ENCODE measurements at regions not wholly inside any gene's neighbourhood (a gene's known extent, or its start where the extent isn't known, plus 50 kb on each side); places are given as distances from the start of the nearest gene placed in this dataset.

DNA sequence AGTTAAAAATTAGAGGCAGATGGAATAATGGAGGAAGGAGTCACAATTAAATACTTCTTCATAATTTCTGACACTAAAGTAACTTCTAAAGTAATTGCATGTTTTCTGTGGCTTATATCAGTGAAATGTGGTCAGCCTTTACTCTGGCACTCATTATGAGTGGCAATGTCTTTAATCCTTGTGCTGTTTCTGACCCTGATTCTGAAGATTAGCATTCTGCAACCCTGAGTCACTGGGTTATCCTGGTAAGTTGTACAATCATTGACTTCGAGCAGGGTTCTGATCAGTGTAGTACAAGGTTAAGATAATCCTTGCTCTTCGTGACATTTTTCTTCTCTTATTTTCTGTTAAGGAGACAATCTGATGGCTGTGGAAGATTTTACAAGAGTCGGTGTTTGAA lies 379.4 kb upstream of the RORB start:
- no peak overlapping the region for H3K4me2 ChIP-seq (ENCODE audit: low read depth, low read length, poor library complexity, severe bottlenecking)
- H3K9ac ChIP-seq (ENCODE audit: low read length), result no peak overlapping the region
- no peaks in the 10 kb centered on the region for H3K27me3 ChIP-seq (ENCODE audit: low read length)
- no peak overlapping the region for H3K27ac ChIP-seq (ENCODE audit: low read depth, low read length)
- H3K79me2 ChIP-seq (ENCODE audit: insufficient read depth, low read length), result no peaks in the 10 kb centered on the region
- no peaks in the 10 kb centered on the region for H4K20me1 ChIP-seq (ENCODE audit: low read depth, low read length)
- no peak overlapping the region for H3K4me3 ChIP-seq (ENCODE audit: insufficient read depth, low read length, poor library complexity, severe bottlenecking)
- H3K9me3 ChIP-seq (ENCODE audit: insufficient read depth, low read length), result no peaks in the 10 kb centered on the region
- TF ChIP-seq EZH2phosphoT487 (conservative IDR thresholded peaks at IDR 0.05; ENCODE audit: low read length), result no peak
- TF ChIP-seq, protein P1, sequence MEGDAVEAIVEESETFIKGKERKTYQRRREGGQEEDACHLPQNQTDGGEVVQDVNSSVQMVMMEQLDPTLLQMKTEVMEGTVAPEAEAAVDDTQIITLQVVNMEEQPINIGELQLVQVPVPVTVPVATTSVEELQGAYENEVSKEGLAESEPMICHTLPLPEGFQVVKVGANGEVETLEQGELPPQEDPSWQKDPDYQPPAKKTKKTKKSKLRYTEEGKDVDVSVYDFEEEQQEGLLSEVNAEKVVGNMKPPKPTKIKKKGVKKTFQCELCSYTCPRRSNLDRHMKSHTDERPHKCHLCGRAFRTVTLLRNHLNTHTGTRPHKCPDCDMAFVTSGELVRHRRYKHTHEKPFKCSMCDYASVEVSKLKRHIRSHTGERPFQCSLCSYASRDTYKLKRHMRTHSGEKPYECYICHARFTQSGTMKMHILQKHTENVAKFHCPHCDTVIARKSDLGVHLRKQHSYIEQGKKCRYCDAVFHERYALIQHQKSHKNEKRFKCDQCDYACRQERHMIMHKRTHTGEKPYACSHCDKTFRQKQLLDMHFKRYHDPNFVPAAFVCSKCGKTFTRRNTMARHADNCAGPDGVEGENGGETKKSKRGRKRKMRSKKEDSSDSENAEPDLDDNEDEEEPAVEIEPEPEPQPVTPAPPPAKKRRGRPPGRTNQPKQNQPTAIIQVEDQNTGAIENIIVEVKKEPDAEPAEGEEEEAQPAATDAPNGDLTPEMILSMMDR (IDR thresholded peaks at IDR 0.05; ENCODE audit: insufficient read depth, low read length, poor library complexity, severe bottlenecking), result no peak
- no peaks in the 10 kb centered on the region for H3K36me3 ChIP-seq (ENCODE audit: low read length)
- no peaks in the 10 kb centered on the region for H3F3A ChIP-seq (ENCODE audit: insufficient read depth)
- H3K9me2 ChIP-seq (replicated peaks; ENCODE audit: insufficient read depth, low read length), result no peaks in the 10 kb centered on the region
- H2AFZ ChIP-seq (ENCODE audit: low read depth, low read length, severe bottlenecking), result no peak overlapping the region

DNA sequence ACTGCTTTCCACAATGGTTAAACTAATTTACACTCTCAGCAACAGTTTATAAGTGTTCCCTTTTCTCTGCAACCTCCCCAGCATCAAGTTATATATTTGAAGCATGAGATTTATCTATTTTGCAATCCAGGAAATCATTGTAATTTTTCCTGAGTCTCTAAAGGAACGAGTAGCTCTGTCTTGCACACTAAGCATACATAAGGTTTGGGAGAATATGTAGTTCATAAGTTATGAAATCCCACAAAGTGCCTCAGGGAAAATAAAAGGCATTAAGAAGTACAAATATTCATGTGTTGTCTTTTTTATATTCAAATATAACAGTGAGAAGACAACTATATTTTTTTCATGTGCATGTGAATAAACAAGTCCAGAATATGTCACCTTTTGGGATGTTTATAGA lies 377.1 kb upstream of the RORB start:
- Histone ChIP-seq H2AFZ (ENCODE audit: low read depth, low read length, severe bottlenecking) (no peak overlapping the region), H3K9me3 (ENCODE audit: insufficient read depth, low read length) (no peaks in the 10 kb centered on the region), H3K27ac (ENCODE audit: low read depth, low read length) (no peak overlapping the region), H3K9ac (ENCODE audit: low read length) (no peak overlapping the region), H3F3A (ENCODE audit: insufficient read depth) (no peaks in the 10 kb centered on the region), H3K79me2 (ENCODE audit: insufficient read depth, low read length) (no peaks in the 10 kb centered on the region), H3K4me2 (ENCODE audit: low read depth, low read length, poor library complexity, severe bottlenecking) (no peak overlapping the region), H4K20me1 (ENCODE audit: low read depth, low read length) (no peaks in the 10 kb centered on the region), H3K9me2 (replicated peaks; ENCODE audit: insufficient read depth, low read length) (no peaks in the 10 kb centered on the region), H3K27me3 (ENCODE audit: low read length) (no peaks in the 10 kb centered on the region), H3K36me3 (ENCODE audit: low read length) (no peaks in the 10 kb centered on the region), H3K4me3 (ENCODE audit: insufficient read depth, low read length, poor library complexity, severe bottlenecking) (no peak overlapping the region)
- TF ChIP-seq, protein P1 (IDR thresholded peaks at IDR 0.05; ENCODE audit: insufficient read depth, low read length, poor library complexity, severe bottlenecking), result no peak
- no peak for TF ChIP-seq EZH2phosphoT487 (conservative IDR thresholded peaks at IDR 0.05; ENCODE audit: low read length)

DNA sequence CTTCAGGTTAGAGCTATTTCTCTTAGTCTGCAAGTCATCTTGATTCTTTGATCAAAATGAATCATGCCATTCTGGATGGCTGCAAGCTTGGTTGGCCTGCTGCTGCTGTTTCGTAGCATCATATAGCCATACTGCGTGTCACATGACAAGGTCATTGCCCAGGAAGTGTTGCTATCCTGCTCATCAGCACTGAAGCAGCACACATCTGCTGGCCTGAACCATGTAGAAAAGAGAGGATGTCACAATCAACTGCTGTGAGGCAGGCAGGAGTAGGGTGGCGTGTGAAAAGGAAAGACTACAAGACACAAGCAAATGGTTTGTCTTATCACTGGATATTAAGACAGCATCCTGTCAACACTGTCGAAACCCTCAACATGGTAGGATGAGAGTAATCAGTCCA lies 376.7 kb upstream of the RORB start:
- no peaks in the 10 kb centered on the region for H4K20me1 ChIP-seq (ENCODE audit: low read depth, low read length)
- no peaks in the 10 kb centered on the region for H3K27me3 ChIP-seq (ENCODE audit: low read length)
- H3K9ac ChIP-seq (ENCODE audit: low read length), result no peak overlapping the region
- H3K79me2 ChIP-seq (ENCODE audit: insufficient read depth, low read length), result no peaks in the 10 kb centered on the region
- TF ChIP-seq, protein P1 (IDR thresholded peaks at IDR 0.05; ENCODE audit: insufficient read depth, low read length, poor library complexity, severe bottlenecking), result no peak
- no peak for TF ChIP-seq EZH2phosphoT487 (conservative IDR thresholded peaks at IDR 0.05; ENCODE audit: low read length)
- H3K36me3 ChIP-seq (ENCODE audit: low read length), result no peaks in the 10 kb centered on the region
- no peaks in the 10 kb centered on the region for H3F3A ChIP-seq (ENCODE audit: insufficient read depth)
- H3K9me3 ChIP-seq (ENCODE audit: insufficient read depth, low read length), result no peaks in the 10 kb centered on the region
- no peak overlapping the region for H3K4me2 ChIP-seq (ENCODE audit: low read depth, low read length, poor library complexity, severe bottlenecking)
- no peak overlapping the region for H3K4me3 ChIP-seq (ENCODE audit: insufficient read depth, low read length, poor library complexity, severe bottlenecking)
- H3K9me2 ChIP-seq (replicated peaks; ENCODE audit: insufficient read depth, low read length), result no peaks in the 10 kb centered on the region
- no peak overlapping the region for H2AFZ ChIP-seq (ENCODE audit: low read depth, low read length, severe bottlenecking)
- no peak overlapping the region for H3K27ac ChIP-seq (ENCODE audit: low read depth, low read length)

DNA sequence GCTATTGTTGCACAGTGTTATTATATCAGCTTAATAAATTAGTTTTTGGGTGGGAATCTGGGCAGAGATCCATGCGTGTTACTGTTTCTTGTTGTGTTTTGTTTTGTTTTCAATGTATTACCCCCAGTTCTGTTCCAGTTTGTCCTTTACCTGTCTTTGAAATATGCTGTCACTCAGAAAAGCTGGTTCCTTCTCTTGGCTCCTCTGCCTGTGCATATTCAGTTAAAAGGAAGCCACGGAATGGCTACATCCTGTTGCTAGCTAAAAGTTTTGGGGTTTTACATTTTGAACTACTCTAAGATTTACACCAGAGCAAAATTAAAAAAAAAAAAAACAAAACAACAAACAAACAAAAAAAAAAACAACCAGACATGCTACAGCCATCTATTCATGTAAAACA lies 374.9 kb upstream of the RORB start:
- Histone ChIP-seq H3K9ac (ENCODE audit: low read length) (no peak overlapping the region), H3K4me2 (ENCODE audit: low read depth, low read length, poor library complexity, severe bottlenecking) (no peak overlapping the region), H3K36me3 (ENCODE audit: low read length) (no peaks in the 10 kb centered on the region), H3K79me2 (ENCODE audit: insufficient read depth, low read length) (no peaks in the 10 kb centered on the region), H3F3A (ENCODE audit: insufficient read depth) (no peaks in the 10 kb centered on the region), H3K9me3 (ENCODE audit: insufficient read depth, low read length) (no peaks in the 10 kb centered on the region), H3K4me3 (ENCODE audit: insufficient read depth, low read length, poor library complexity, severe bottlenecking) (no peak overlapping the region), H2AFZ (ENCODE audit: low read depth, low read length, severe bottlenecking) (no peak overlapping the region), H3K27me3 (ENCODE audit: low read length) (no peaks in the 10 kb centered on the region), H4K20me1 (ENCODE audit: low read depth, low read length) (no peaks in the 10 kb centered on the region), H3K27ac (ENCODE audit: low read depth, low read length) (no peak overlapping the region), H3K9me2 (replicated peaks; ENCODE audit: insufficient read depth, low read length) (no peaks in the 10 kb centered on the region)
- TF ChIP-seq, protein P1 (IDR thresholded peaks at IDR 0.05; ENCODE audit: insufficient read depth, low read length, poor library complexity, severe bottlenecking), result no peak
- no peak for TF ChIP-seq EZH2phosphoT487 (conservative IDR thresholded peaks at IDR 0.05; ENCODE audit: low read length)

Data from SU-DHL-6 (cell line).